T-helper 2 cell (primary cell): ENCODE measurements at regions not wholly inside any gene's neighbourhood (a gene's known extent, or its start where the extent isn't known, plus 50 kb on each side); places are given as distances from the start of the nearest gene placed in this dataset.

Experiments used
- DNase-seq, 5 experiments: peaks; one replicate each; pipeline versions ENCODE4 v3.0.0 to v3.0.0-alpha.2; 2012 to 2022

DNA sequence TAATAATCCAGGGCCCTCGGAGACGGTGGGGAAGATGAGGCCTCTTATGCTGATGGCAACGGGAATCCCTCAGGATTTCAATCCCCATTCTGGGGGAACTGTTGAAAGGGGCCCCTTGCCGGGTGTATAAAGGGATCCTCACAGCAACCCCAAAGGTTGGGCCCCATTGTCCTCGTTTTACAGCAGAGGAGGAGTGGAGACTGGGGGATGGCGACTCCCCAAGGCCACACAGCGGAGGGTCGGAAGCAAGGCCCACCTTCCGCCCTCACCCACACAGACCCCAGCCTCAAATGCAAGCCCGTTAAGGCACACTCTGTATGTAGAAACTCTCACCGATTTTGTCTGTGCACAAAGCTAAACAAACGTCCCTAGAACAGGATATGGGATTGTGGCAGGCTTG lies 327.9 kb upstream of the DIO3 start:
- DNase-seq: no peak

DNA sequence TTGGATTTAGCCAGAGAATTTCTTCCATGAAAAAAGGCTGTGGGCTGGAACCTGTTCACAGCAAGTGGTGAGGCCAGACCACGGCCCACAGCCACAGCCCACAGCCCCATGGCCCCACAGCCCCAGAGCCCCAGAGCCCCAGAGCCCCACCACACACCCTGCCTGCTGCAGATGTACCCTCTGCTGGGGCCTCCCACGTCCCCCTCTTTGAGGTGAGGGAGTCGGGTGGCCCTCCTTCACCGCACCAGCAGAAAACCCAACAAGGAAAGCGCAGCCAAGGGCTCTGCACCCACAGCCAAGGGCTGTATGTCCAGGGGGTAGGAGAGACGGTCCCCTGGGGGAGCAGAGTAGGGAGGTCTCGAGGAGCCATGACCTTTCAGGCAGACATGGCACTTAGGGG lies 327.5 kb upstream of the DIO3 start:
- DNase-seq: no peak

DNA sequence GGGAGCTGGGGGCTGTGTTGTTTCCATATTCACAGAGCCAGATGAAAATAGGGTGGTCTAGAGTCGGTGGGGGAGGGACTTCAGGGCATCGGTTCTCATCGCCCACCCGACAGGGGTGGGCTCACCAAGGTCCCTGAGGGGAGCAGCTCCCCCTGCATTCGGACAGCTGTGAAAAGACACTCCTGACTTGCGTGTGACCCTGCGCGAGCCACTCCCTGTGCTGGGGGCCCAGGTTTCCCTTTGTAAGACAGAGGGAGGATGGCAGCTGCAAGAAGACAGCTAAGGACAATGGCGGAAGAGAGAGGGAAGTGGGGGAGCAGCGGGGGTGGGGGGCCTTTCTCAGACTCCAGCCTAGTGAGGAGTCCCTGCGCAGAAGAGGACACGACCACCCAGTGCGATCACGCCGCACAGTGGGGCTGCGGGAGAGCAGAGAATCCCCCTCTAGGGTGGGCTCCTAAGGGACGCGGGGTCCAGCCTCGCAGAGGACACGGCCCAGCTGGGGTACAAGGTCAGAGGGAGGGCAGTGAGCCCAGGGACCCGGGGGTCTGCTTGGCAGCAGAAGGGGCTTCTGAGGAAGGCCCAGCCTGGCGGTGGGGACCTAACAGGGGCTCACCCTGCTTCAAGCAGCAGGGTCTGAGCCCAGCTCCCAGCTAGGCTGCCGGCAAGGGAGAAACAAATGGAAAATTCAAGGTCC lies 326.9 kb upstream of the DIO3 start:
- DNase-seq: no peak

DNA sequence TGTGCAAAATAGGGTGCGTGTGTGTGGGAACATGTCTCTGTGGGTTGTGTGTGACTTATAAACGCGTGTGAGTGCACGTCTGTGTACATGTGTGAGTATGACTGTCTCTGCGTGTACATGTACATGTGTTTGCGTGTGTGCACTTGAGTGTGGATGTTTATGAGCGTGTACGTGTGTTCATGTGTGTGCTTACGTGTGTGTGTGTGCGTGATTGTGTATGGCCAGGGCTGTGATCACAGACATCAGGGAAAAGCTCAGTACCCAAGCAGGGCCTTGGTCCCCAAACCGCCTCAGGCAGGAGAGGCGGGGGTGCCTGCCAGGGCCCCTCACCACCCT lies 326.3 kb upstream of the DIO3 start:
- no peak for DNase-seq

DNA sequence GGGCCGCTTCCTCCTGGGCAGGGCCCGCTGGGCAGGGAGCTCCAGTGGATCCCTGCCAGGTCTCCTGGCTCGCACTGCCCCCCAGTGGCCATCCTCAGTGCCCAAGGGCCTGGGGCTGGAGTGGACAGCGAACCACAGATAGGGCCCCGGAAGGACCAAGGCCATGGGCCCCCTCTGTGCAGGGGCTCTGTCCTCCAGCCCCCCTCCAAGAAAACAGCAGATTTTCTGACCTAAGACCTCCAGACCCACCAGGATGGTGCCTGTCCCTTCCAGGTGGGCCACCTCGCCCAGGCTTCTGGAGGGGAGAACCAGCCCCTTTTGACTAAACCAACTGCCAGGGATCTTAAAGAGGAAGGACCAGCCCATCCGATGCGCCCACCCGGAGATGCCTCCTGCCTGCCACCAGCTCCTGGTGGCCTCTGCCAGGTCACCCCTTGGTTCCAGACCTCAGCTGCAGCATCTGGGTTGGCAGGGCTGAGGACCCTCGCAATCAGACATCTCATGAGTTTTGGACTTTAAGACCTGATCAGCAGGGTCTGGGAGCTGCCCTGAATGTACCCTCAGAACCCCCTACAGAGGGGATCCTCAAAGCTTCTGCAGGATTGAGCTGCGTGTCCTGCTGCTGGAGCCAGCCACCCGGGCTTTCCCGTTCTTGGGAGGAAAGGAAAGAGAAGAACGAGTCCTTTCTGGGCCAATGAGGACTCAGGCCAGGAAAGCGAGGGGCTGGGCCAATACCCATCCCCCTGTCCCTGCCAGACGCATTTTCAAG lies 325.8 kb upstream of the DIO3 start:
- DNase-seq: no peak

DNA sequence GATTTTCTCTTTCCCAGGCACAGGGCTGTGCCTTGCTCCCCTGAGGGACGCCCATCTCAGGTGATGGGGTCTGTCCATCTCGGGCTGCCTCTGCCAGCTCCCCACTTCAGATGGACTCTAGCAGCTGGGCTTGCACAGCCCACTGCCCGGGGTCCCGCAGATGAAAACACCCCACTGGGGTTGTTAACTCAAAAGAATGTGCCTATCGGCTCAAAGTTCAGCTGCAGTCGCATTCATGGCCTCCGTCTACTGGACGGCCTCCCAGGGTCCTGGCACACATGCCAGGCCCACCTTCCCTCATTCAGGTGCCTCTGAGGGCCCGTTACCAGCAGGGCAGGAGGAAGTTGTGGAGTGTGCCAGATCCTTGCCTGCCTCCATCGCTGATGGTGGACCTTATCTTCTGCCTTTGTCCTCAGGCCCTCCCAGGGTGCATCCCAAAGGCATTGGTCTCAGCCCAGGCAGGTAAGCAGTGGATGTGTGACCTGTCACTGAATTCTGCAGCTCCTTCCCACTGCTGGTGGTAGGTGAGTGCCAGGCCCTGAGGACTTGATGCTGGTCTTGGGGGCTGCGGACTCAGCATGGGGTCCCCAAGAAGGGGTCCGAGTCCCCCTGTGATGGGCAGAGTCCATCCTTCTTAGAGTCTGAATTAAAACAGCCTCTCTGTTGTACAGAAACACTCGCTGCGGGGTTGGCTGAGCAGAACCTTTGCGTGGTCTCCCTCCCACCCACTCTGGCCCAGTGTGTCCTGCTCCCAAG lies 324.6 kb upstream of the DIO3 start:
- DNase-seq: no peak

DNA sequence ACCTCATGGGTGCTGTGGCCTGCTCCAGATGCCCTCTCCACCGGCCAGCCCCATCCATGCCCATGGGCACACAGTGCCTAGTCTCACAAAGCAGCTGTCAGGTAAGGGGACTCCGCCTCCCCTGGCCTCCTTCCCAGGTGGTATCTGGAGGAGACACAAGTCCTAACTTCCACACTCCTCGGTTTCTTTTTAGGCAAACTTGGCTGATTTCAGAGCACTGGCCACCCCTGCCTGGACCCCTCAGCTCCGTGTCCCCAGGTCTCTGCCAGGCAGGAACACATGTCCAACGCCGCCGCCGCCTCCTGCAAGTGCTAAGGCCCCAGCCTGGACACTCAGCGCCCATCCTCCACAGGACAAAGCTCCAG lies 324.1 kb upstream of the DIO3 start:
- no peak for DNase-seq

DNA sequence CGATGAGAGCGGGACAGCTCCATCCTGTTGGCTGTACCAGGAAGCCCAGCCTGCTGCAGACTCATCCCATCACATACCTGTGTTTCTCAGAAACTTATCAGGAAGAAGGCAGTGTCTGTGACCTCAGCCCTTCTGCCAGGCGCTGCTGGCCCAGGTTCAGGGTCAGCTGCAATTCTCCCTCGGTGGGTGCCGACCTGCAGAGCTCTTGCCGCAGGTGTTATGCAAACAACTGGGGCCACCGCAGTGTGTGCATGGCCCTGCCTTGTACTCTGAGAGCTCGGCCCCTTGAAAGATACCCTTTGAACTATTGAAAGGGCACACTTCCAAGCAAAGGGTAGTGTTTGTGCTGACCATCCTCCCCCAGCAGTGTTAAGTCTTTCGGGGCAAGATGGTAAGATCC lies 322.2 kb upstream of the DIO3 start:
- DNase-seq: no peak

DNA sequence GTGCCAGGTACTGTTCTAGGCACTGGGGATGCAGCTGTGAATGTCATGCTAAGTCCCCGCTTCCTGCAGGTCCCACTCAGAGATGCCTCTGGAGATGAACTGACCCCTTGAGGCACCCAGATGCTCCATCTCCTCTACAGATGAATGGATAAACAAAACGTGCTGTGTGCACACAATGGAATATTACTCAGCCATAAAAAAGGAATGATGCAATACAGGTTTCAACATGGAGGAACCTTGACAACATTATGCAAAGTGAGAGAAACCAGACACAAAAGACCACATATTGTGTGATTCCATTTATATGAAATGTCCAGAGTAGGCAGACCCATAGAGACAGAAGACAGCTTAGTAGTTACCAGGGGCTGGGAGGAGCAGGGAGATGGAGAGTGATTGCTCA lies 320.1 kb upstream of the DIO3 start:
- DNase-seq: no peak

DNA sequence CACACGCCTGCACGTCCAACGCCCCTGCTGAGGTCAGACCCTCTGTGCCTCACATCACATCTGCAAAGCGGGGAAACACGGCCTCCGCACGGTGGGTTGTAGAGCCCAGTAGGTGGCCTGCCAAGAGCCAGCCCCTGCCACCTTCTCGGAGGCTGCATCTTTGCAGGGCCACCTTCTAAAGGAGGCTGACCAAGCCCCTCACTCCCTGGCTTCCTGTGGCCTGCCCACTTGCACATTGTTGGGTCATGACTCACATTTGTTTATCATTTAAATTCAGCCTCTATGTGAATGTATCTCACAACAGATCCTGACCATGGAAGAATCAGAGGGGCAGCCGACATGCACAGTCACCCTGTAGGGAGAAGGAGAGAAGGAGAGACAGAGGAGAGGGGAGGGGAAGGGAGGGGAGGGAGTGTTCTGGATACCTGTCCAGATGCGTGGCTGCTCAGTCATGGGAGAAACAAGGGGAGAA lies 319.5 kb upstream of the DIO3 start:
- DNase-seq: no peak

DNA sequence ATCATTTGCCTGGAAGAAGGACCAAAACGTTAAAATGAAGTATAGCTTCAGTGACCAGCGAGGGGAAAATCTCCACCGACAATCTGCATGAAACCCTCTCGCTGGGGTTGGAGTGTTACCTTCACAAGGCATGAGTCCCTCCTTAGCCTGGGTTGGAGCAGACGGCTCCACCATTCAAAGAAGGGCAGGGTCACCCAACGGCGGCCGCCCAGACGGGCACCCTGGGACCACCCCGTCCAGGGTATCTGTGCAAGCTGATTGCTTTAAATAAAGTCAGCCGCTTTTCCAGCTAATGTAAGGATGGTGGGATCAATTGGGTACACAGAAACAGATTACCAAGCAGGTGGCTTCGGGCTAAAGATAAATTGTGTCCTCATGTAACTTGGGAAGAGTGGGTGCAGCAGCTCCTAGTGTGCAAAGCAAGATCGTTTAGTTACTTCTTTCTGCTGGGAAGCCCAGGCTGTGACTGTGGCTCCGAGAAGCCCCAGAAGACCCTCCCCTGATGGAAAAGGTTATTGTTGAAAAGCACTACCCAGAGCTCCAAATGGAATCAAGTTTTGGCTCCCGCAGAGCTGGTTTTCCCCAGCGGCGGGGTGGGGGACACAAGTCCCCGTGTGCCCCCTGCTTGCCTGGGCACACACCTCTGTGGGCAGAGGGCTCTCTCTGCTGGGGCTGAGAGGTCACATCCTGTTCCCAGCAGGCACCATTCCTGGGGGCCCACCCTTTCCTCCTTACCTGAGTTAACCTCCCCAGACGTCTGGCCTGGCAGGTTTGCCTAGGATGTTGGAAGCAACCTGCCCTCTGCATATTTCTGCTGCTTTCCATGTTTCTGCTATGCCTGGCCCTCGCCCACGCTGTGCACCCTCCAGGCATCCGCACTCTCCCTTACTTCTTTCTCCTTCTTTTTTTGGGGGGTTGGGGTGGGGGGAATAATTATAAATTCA lies 318.6 kb upstream of the DIO3 start:
- no peak for DNase-seq

DNA sequence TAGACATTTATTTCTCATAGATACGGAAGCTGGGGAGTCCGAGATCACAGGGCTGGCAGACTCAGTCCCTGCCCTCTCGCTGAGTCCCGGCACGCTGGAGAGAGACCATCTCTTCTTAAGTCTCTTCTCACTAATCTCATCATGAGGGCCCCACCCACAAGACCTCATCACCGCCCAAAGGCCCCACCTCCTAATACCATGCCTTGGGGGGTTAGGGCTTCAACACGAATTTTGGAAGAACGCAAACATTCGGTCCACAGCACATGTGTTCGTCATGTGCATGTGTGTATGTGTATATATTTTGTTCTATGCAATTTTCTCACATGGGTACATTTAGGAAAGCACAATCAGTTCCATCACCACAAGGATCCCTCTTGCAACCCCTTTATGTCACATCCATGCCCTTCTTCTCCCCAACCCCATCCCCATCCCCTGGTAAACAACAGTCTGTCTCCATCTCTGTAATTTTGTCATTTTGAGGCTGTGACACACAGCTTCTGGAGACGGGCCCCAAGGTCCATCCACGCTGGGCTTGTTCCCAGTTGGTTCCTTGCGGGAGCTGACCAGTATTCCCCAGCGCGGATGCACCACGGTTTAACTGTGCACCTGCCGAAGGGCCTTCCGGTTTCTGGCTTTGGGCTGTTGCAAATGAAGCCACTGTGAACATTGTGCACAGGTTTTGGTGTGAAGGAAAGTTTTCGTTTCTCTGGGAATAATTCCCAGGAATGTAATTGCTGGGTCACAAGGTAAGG lies 317.5 kb upstream of the DIO3 start:
- DNase-seq: no peak

DNA sequence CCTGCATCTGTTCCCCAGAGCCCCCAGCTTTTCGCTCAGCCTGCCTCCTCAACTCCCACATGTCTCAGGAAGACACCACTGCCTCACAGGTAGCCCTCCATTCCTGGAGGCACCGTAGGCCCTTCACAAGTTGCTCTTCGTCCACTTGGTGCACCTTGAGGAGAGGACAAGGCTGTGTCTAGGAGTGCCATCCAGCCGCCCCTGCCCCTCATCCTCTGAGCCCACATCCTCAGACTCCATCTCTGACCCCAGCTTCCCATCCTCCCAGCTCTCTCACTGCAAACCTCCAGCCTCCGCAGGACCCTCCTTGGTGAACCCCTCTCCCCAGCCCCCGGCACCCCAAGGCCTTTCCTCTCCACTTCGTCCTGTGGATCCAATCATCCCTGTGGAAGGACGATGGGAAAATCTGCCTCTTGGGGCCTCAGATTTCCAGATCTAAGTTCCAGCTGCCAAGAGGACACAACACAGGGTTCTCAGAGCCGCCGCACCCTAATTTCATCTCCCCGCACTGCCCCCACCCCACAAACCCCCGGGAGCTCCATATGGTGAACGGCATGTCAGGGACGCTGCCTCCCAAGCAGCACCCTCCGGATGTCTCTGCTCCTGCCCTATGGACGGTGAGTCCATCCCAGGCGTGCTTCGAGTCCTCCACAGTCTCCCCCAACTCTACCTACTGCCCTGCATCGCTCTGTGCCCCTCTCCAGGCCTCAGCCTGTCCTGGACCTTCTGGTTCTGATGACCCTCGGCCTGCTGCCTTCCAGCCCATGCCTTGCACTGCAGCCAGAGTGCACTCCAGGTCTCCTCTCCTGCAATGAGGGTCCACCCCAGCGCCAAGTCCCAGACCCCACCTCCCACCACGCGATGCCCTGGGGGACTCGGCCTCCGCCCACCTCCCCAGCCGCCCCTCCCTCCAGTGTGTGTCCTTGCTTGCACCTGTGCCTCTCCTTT lies 314.1 kb upstream of the DIO3 start:
- DNase-seq: no peak

DNA sequence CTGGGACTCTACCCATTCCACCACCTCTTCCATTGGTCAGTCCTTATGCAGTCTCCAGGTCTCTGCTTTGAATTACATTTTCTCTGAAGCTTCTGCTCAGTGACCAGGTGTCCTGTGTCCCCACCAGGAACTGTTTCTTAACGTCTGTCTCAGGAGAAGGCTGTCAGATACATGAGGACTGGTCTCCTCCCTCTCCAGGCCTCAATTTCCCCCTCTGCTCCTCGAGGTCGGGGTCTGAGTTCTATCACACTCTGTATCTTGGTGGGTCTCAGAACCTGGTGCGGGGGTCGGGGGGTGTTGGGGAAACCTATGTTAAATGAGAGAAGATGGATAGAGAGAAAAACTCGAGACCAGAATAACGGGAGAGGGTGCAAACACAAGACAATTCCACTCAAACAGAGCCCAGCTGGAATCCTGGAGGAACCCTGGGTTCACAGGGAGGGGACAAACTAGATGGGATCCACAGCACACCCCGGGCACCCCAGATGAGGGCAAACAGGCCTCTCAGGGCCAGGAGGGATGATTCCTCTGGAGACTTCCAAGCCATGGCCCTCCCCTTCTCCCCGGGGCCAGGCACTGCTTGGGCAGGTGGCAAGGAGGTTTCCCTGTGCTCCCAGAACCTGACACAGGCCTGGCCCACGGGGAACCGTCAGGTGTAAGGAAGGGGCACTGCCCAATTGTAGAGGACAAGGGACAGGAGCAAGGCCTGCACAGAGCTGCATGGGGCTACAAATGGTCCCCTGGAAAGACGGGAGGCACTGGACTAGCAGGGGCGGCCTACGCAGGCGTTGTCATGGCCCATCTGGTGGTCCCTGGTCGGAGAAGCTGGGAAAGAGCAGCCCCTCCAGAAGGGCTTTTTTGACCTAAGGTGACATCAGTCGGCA lies 313.2 kb upstream of the DIO3 start:
- DNase-seq: no peak

DNA sequence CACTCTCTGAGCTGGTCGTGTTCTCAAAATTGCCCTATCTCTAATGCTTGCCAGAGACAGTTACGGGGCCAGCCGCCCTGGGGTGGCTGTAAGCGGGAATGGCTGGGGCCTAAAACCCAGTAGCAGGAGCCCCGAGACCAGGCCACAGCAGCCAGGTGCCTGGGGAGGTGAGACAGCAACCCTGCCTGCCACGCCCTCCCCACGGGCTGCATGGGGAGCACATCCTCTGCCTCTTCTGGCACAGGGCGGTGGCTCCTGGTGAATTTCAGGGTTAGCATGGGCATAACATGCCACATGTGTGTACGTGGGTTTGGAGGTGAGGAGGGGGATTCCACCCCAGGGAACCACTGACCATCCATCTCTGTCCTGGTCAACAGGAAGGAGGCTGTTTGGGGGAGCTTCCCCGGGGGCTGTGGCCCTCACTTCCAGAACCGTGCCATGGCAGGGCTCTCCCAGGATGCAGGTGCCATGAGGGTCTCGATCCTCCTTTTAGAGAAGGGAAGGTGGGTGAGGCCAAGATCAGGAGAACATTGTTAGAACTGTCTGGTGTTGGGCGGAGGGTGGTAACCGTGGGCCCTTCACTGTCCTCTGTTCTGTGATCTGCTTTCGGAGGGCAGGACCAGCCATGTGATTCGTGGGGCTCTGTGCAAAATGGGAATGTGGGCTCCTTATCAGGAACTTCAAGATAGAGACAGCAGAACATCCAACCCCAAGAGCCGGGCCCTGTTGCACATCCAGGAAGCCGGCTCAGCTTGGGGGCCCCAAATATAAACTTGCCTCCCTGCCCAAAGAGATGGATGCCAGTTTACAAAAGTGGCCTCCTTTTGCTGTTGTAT lies 312.2 kb upstream of the DIO3 start:
- no peak for DNase-seq

DNA sequence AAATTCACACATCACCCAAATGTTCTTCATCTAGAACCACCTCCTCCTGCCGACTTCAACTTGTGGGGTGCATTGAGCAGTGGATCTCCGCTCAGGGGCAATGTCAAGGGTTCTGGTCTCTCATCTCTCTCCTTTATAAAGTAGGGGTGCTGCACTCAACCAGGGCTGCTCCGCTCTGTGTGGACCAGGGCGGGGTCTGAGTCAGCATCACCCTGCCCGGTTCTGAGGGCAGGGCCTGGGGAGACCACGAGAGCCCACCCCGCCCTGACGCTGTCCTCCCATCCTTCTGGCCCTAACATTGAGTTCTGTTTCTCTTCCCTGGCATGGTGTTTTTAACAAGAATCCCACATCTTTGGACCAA lies 311.6 kb upstream of the DIO3 start:
- no peak for DNase-seq

DNA sequence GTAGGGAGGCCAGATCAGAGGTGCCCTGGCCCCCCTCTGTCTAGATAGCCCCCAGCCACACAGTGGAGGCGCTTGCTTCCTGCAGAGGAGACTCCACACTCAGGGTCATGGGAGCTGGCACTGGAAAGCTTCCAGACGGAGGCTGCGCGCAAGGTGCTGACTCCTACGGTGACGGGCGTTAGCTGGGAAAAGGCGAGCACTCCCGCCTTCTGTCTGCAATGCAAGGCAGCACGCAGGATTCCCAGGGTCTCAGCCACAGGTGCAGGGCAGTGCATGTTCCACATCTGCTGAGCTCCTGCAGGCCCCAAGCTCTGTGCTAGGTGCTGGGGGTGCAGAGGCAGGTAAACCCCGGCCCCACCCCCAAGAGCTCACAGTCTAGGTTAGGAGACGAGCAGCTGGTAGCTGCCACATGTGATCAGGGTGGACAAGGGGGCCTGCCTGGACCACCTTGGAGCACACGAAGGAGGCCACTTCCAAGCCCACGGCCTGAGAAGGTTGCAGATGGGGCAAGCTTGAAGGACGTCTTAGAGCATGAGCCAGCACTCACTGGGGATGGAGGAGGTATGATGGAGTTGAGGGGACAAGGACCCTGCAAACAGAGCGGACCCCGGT lies 310.9 kb upstream of the DIO3 start:
- no peak for DNase-seq
